ENCODE measurements at regions not wholly inside any gene's neighbourhood (a gene's known extent, or its start where the extent isn't known, plus 50 kb on each side); places are given as distances from the start of the nearest gene placed in this dataset.
"Not testable (repeated sequence)": the region's sequence is repeated elsewhere in the genome, so short reads cannot be mapped to it uniquely, and the experiment has no call there.

DNA sequence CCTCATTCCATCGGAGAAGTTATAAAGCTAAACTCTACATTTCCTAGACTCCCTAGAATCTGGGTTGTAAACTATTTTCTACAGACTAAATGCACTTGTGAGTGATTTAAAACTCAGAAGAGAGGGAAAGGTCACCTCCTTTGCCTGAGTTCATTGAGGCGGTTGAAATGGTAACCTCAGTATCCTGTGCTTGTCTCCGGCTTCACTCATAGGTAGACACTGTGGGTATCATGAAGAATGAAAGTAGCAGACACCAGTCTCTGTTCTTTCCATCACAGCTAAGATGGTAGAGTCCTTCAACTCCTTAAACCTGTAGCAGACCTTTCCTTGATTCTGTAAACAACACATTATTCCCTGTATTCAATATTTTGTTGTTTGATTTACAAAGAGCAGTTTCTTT lies 291.3 kb upstream of the ANKRD50 start:
- Histone ChIP-seq H3K27me3 (ENCODE audit: control insufficient read depth, insufficient read depth, low read length) (no peaks in the 10 kb centered on the region), H3K36me3 (ENCODE audit: control insufficient read depth, insufficient read depth, low read length) (no peaks in the 10 kb centered on the region), H3K4me3 (ENCODE audit: low read depth, low read length) (no peak overlapping the region)
- TF ChIP-seq, protein P1, sequence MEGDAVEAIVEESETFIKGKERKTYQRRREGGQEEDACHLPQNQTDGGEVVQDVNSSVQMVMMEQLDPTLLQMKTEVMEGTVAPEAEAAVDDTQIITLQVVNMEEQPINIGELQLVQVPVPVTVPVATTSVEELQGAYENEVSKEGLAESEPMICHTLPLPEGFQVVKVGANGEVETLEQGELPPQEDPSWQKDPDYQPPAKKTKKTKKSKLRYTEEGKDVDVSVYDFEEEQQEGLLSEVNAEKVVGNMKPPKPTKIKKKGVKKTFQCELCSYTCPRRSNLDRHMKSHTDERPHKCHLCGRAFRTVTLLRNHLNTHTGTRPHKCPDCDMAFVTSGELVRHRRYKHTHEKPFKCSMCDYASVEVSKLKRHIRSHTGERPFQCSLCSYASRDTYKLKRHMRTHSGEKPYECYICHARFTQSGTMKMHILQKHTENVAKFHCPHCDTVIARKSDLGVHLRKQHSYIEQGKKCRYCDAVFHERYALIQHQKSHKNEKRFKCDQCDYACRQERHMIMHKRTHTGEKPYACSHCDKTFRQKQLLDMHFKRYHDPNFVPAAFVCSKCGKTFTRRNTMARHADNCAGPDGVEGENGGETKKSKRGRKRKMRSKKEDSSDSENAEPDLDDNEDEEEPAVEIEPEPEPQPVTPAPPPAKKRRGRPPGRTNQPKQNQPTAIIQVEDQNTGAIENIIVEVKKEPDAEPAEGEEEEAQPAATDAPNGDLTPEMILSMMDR (IDR thresholded peaks at IDR 0.05; ENCODE audit: insufficient read depth, low read length, poor library complexity, severe bottlenecking) = no peak
- no peak for DNase-seq (ENCODE audit: low read depth)

DNA sequence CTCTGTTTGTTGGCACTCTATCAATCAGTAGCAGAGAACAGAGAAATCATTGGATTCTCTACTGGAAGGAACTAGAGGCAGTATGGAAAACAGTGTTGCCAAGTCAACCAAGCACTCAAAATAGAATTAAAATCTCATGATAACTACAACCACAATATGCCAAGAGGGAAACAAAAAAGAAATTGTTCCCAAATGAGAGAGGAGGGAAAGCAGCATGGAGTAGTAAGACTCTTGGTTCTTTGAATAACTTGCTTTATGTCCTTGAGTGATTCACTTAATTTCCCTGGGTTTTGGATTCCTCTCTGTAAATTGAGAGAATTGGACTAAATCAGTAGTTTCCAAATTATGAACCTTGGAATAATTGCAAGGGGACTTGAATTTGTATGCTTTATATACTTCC lies 285.5 kb upstream of the ANKRD50 start:
- no peak for DNase-seq (ENCODE audit: low read depth)
- Histone ChIP-seq H3K27me3 (ENCODE audit: control insufficient read depth, insufficient read depth, low read length) (no peaks in the 10 kb centered on the region), H3K4me3 (ENCODE audit: low read depth, low read length) (no peak overlapping the region), H3K36me3 (ENCODE audit: control insufficient read depth, insufficient read depth, low read length) (no peaks in the 10 kb centered on the region)
- TF ChIP-seq, protein P1 (IDR thresholded peaks at IDR 0.05; ENCODE audit: insufficient read depth, low read length, poor library complexity, severe bottlenecking) = no peak

DNA sequence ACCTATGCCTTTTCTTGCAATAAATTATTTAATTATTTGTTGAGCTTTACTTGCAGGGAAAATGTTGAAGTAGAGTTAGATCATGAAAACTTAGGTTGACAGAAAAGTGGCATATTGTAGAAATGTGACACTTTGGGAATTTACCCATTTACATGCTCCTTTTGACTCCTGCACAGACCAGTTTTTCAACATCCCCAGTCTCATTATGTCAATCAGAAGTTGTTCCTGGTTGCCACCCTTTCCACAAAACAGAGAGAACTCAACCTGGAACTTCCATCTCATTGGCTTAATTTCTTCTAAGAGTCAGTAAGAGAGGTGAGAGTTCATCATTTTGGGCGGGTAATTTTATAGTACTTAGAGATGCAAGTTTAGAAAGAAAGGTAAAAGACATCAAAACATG lies 284.6 kb upstream of the ANKRD50 start:
- Histone ChIP-seq H3K36me3 (ENCODE audit: control insufficient read depth, insufficient read depth, low read length) (no peaks in the 10 kb centered on the region), H3K4me3 (ENCODE audit: low read depth, low read length) (no peak overlapping the region), H3K27me3 (ENCODE audit: control insufficient read depth, insufficient read depth, low read length) (no peaks in the 10 kb centered on the region)
- no peak for DNase-seq (ENCODE audit: low read depth)
- TF ChIP-seq, protein P1 (IDR thresholded peaks at IDR 0.05; ENCODE audit: insufficient read depth, low read length, poor library complexity, severe bottlenecking) = no peak

DNA sequence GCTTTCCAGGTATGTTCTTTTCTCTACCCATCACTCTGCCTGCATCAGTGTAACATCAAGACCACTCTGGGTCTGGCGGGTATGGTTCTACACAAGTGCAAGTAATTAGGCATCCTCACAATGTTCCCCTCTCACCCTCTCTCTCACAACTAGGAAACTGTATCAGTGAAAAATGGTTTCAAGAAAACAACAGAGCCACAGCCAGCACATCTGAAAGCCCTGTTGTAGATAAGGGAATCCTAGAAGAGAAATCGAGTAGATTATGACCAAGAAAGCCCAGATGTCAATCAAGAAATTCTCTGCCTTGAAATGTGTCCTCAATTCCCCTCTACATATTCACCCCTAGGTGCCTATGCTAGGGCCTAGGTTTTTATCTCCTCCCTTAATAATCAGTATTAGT lies 281.3 kb upstream of the ANKRD50 start:
- no peak overlapping the region for H3K4me3 ChIP-seq (ENCODE audit: low read depth, low read length)
- H3K36me3 ChIP-seq (ENCODE audit: control insufficient read depth, insufficient read depth, low read length) = no peaks in the 10 kb centered on the region
- TF ChIP-seq, protein P1 (IDR thresholded peaks at IDR 0.05; ENCODE audit: insufficient read depth, low read length, poor library complexity, severe bottlenecking) = no peak
- no peak for DNase-seq (ENCODE audit: low read depth)
- no peaks in the 10 kb centered on the region for H3K27me3 ChIP-seq (ENCODE audit: control insufficient read depth, insufficient read depth, low read length)

DNA sequence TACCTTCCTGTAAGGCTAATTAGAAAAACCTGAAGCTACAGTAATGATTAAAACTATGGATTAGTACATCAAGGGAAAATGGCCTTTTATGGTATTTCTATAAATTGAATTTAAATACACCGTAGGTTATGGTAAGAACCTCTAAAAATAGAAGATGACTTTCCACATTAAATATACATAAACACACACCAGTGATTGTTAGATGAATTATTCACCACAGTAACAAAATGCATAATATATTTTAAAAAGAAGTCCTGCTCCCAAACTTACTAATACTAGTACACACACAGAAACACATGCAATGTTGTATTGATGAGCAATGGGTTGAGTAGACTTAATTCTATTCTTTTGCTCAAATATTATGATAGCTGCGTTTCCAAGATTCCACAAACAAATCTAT lies 277.9 kb upstream of the ANKRD50 start:
- no peak overlapping the region for H3K4me3 ChIP-seq (ENCODE audit: low read depth, low read length)
- DNase-seq (ENCODE audit: low read depth) = no peak
- no peaks in the 10 kb centered on the region for H3K27me3 ChIP-seq (ENCODE audit: control insufficient read depth, insufficient read depth, low read length)
- no peaks in the 10 kb centered on the region for H3K36me3 ChIP-seq (ENCODE audit: control insufficient read depth, insufficient read depth, low read length)
- TF ChIP-seq, protein P1 (IDR thresholded peaks at IDR 0.05; ENCODE audit: insufficient read depth, low read length, poor library complexity, severe bottlenecking) = no peak

DNA sequence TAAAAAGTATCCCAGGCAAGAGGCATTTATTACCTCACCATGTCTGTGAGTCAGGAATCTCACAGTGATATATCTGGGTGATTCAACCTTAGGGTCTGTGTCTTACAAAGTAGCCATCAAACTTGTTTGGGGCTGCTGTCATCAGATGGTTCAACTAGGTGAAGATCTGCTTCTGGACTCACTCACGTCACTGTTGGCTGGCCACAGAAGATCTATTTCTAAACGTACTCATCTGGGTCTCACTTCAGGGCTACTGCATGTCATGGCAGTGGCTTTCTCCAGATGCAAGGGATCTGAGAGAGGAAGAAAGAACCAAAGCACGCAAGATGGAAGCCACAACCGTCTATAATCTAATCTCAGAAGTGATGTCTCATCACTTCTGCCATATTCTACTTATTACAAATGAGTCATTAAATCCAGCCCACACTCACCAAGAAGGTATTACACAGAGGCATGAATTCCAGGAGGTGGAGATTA lies 267.8 kb upstream of the ANKRD50 start:
- TF ChIP-seq, protein P1 (IDR thresholded peaks at IDR 0.05; ENCODE audit: insufficient read depth, low read length, poor library complexity, severe bottlenecking) = no peak
- Histone ChIP-seq H3K4me3 (ENCODE audit: low read depth, low read length) (no peak overlapping the region), H3K36me3 (ENCODE audit: control insufficient read depth, insufficient read depth, low read length) (no peaks in the 10 kb centered on the region), H3K27me3 (ENCODE audit: control insufficient read depth, insufficient read depth, low read length) (no peaks in the 10 kb centered on the region)
- DNase-seq (ENCODE audit: low read depth) = peak; percentile 10

DNA sequence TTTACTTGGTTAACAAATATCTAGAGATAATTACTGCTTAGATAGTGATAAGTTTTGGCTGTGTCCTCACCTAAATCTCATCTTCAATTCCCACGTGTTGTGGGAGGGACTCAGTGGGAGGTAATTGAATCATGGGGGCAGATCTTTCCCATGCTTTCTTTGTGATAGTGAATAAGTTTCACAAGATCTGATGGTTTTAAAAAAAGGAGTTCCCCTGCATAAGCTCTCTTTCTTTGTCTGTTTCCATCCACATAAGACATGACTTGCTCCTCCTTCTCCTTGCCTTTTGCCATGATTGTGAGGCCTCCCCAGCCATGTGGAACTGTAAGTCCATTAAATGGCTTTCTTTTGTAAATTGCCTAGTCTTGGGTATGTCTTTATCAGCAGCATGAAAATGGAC lies 266.0 kb upstream of the ANKRD50 start:
- not testable (repeated sequence) for H3K4me3 ChIP-seq (ENCODE audit: low read depth, low read length); H3K27me3 ChIP-seq (ENCODE audit: control insufficient read depth, insufficient read depth, low read length); DNase-seq (ENCODE audit: low read depth); H3K36me3 ChIP-seq (ENCODE audit: control insufficient read depth, insufficient read depth, low read length)

Data from kidney epithelial cell (primary cell).